OCI-LY1 (cell line): ENCODE measurements at regions not wholly inside any gene's neighbourhood (a gene's known extent, or its start where the extent isn't known, plus 50 kb on each side); places are given as distances from the start of the nearest gene placed in this dataset.
"Not testable (repeated sequence)": the region's sequence is repeated elsewhere in the genome, so short reads cannot be mapped to it uniquely, and the experiment has no call there.

Experiments used
- CTCF ChIP-seq: fragments of 200-600 bp; sonication (generic), shearing (Covaris generic); IDR thresholded peaks from 2 replicates; pipeline ENCODE4 v1.5.1; 2017; ENCODE audit warnings: mild to moderate bottlenecking, antibody characterized with exemption, low read length, moderate library complexity, mixed read lengths
- EZH2 ChIP-seq: fragments of 200-600 bp; sonication (generic), shearing (Covaris generic); IDR thresholded peaks from 2 replicates; pipeline ENCODE4 v1.8.0; 2017; ENCODE audit warnings: borderline replicate concordance, mixed run types, mild to moderate bottlenecking, antibody characterized with exemption, low read length, moderate library complexity, mixed read lengths

DNA sequence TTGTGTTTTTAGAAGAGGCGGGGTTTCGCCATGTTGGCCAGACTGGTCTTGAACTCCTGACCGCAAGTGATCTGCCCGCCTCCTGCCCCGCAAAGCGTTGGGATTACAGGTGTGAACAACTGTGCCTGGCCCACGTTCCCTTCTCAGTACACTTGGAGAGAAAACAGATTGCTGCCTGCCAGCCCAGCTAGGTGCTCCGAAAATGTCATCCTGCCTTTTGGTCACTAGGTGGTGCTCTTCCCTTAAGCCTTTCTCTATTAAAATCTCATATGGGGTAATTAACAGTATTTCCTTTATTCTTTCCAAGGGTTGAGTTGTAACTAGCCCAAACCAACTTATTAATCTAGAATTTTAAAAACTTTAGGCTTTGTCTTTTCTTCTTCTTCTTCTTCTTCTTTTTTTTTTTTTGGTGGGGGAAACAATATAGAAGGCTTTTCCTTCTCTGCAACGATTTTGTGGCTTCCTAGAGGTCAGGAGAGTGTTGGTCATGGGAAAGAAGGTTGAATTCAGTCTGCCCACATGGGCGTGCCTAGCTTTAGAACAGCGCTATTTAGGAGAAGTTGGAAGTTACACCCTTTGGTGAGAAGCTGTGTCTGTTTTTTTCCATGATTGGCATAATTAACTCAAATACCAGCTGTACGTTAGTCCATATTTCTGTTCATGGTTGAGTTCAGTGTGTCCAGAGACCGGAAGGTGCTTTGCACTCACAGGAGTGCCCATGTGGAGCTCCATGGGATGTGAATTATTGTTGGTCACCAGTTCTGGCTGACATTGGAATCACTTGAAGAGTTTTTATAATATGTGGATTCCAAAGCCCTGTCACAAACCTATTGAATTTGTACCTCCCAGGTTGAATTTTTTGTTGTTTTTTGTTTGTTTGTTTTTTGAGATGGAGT is 110.1 kb downstream of the LAT start:
- TF ChIP-seq CTCF, EZH2: not testable (repeated sequence)
